GM12872 (cell line): ENCODE measurements at regions not wholly inside any gene's neighbourhood (a gene's known extent, or its start where the extent isn't known, plus 50 kb on each side); places are given as distances from the start of the nearest gene placed in this dataset.

Experiments
- TF ChIP-seq, protein P1 (sequence below): IDR thresholded peaks from 3 replicates; pipeline ENCODE4 v1.5.1; 2011; ENCODE audit warnings: low read depth, mild to moderate bottlenecking, low read length, moderate library complexity; ENCODE audit not compliant: insufficient read depth

DNA sequence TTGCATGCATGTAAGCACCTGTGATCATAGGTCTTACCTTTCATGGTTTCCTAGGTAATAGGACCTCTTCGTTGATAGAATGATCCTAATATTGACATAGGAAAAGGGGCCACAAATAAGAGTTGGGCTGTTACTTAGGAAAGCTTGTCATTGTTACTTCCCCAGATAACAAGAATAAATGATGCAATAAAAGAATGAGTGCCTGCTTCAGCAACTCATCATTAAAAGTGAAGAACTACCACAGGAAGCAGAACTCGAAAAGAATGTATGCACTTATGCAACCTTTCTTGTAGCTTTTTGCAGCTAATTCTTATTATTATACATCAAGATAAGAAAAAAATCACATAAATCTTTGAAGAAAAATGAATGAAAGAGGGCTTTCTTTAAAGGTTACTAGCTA is 548.6 kb downstream of the LTN1 start:
- TF ChIP-seq, protein P1, sequence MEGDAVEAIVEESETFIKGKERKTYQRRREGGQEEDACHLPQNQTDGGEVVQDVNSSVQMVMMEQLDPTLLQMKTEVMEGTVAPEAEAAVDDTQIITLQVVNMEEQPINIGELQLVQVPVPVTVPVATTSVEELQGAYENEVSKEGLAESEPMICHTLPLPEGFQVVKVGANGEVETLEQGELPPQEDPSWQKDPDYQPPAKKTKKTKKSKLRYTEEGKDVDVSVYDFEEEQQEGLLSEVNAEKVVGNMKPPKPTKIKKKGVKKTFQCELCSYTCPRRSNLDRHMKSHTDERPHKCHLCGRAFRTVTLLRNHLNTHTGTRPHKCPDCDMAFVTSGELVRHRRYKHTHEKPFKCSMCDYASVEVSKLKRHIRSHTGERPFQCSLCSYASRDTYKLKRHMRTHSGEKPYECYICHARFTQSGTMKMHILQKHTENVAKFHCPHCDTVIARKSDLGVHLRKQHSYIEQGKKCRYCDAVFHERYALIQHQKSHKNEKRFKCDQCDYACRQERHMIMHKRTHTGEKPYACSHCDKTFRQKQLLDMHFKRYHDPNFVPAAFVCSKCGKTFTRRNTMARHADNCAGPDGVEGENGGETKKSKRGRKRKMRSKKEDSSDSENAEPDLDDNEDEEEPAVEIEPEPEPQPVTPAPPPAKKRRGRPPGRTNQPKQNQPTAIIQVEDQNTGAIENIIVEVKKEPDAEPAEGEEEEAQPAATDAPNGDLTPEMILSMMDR: no peak

DNA sequence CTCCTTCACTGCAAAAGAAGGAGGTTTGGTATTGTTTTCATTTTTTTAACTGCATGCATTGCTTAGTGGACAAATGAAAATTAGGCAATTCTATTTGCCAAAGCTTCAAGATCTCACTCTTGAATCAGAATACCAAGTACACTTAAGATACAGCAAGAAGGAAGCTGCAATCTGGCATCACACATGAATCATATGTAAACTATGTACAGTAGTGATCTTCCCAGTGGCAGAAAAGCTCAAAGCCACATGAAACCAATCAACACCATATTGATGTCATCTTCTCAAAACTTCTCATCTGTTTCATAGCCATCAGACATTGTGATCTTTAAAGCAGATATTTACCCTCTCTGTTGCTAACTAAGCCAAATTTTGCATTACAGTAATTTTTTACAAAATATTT is 550.1 kb downstream of the LTN1 start:
- TF ChIP-seq, protein P1: no peak

DNA sequence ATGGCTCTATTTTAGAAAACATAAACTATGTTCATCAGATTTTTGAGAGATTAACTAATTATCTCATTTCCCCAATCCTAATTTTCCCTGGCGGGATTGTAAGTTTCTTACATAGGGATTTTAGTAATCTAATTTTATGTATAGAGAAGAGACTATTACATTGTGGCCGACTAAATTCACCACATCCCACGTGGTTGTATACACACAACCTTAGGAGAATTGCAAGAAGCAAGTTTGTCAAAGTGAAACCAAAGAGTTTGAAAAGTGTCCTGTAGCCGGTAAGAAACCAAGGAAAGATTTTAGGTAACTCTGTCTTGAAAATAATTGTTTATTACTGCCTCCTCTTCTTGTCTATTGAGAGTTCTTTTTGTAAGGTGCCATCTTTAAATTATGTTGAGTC is 550.6 kb downstream of the LTN1 start:
- TF ChIP-seq, protein P1: no peak

DNA sequence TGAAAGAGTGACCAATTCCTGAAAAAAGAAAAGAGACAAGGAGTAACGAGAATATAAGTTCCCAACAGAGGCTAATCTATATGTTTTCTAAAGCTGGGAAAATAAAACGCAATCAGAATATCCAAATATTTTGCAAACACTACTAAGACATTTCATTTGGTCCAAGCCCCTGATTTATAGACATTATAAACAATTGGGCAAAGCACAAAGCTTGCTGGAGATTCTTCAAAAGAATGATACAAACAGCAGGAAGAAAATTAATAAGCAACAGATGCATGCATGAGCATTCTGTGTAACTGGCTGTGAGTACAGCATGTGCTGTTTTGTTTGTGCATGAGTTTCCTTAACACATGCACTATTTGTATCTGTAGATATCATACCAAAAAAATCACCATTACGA is 552.9 kb downstream of the LTN1 start:
- TF ChIP-seq, protein P1: no peak

DNA sequence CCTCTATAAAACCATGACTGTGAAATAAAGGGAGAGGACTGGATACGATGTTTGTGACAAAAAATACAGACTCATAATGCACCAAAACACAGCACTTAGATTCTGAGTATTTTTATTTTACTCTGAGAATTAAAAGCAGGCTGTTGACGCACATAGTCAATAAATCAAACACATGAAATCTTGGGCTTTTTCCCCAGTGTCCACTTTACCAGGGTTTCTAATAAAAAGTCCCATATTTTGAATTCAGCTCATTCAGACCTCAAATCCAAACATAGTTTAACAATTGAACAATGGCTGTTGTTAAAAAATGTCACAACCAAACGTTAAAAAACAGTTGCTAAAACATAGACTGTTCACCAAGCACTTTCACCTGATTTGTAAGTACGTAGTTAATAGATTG is 553.4 kb downstream of the LTN1 start:
- TF ChIP-seq, protein P1: no peak

DNA sequence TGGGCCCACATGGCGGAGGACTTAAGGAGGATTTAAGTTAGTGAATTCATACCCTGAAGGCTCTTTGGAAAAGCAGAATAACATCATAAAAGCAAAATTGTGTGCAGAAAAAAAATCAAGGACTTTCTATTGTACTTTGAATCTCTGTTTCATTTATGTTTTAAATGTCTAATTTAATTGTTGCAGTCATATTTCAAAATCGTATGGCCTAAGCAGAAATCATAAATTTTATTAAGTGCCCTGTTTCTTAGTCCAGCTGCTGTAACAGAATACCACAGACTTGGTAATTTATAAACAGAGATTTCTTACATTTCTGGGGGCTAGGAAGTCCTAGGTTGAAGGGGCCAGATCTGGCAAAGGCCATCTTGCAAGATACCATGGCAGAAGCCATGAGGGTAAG is 555.6 kb downstream of the LTN1 start:
- TF ChIP-seq, protein P1: no peak

DNA sequence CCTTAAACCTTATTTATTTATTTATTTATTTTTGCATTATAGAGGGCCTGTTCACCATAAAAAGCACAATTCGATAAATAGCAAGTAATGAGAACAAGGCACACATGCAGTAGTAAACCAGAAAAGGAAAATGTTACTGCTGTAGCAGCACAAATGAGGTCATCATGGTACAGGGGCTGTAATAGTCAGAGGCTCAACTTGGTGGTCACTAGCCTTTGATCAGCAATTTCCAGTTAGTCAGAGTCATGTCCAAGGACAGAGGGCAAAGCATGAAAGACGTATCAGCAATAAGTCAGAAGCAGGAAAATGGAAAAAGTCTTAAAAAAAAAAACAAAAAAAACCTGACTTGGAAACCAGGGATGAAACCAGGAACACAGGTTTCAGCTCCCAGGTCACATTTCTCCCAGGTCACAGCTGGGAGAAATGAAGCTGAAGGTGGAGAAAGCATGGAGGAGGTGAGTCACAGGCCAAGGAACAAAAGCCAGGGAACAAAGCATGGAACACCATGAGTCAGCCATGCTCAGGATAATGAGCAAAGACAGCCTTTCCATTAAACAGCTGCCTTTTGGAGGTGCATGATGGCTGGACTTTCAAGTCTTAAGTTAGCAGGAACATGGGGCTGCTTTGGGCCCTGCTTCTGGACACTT is 556.3 kb downstream of the LTN1 start:
- TF ChIP-seq, protein P1: no peak
